CD14-positive monocyte (primary cell): ENCODE measurements at regions not wholly inside any gene's neighbourhood (a gene's known extent, or its start where the extent isn't known, plus 50 kb on each side); places are given as distances from the start of the nearest gene placed in this dataset.

Experiments used
- DNase-seq, 3 donors: peaks; one replicate each; pipeline ENCODE4 v3.0.0-alpha.2; 2011 to 2022
- H2AFZ ChIP-seq: 2 replicates; pipeline ENCODE4 v1.6.0; 2012; ENCODE audit warnings: mild to moderate bottlenecking, low read depth, low read length, inconsistent platforms; ENCODE audit not compliant: insufficient read depth, poor library complexity, severe bottlenecking
- H3K27ac ChIP-seq, 2 donors: 1 replicate in 1 of 2; 2 replicates in 1 of 2; pipeline ENCODE4 v1.5.1; 2012 to 2013; ENCODE audit warnings: low read length in 2 of 2, control low read depth in 1 of 2, inconsistent platforms in 1 of 2, low read depth in 1 of 2, mild to moderate bottlenecking in 1 of 2
- H3K27me3 ChIP-seq, 2 donors: one replicate each; pipeline versions ENCODE4 v1.6.0 to v1.6.1; 2011 to 2013; ENCODE audit warnings: low read length in 2 of 2; ENCODE audit not compliant: control insufficient read depth in 2 of 2, insufficient read depth in 2 of 2
- H3K36me3 ChIP-seq, 2 donors: replicated peaks in 1 of 2; 1 replicate in 1 of 2; 2 replicates in 1 of 2; pipeline versions ENCODE4 v1.5.1 to v1.6.1; 2012 to 2013; ENCODE audit warnings: low read length in 2 of 2, control low read depth in 1 of 2, inconsistent platforms in 1 of 2, mild to moderate bottlenecking in 1 of 2; ENCODE audit not compliant: insufficient read depth in 2 of 2, control insufficient read depth in 1 of 2
- H3K4me1 ChIP-seq, 2 donors: 1 replicate in 1 of 2; 2 replicates in 1 of 2; pipeline versions ENCODE4 v1.5.1 to v1.6.1; 2012 to 2013; ENCODE audit warnings: low read length in 2 of 2, control low read depth in 1 of 2, inconsistent platforms in 1 of 2, mild to moderate bottlenecking in 1 of 2, moderate library complexity in 1 of 2; ENCODE audit not compliant: insufficient read depth in 2 of 2, control insufficient read depth in 1 of 2
- H3K4me2 ChIP-seq: replicated peaks from 2 replicates; pipeline ENCODE3; 2012; ENCODE audit warnings: low read length, moderate library complexity, mild to moderate bottlenecking; ENCODE audit not compliant: poor library complexity, severe bottlenecking; ENCODE audit errors: extremely low read depth
- H3K4me3 ChIP-seq, 3 experiments: fragments of 200-600 bp in 1 of 3; sonication (generic) in 1 of 3; replicated peaks in 1 of 3; 1 replicate in 2 of 3; 2 replicates in 1 of 3; pipeline ENCODE4 v1.5.1; 2011 to 2013; ENCODE audit warnings: low read length in 3 of 3, mild to moderate bottlenecking in 3 of 3, control low read depth in 2 of 3, low read depth in 2 of 3, inconsistent platforms in 1 of 3, moderate library complexity in 1 of 3
- H3K79me2 ChIP-seq: 2 replicates; pipeline ENCODE4 v1.6.0; 2012; ENCODE audit warnings: mild to moderate bottlenecking, control low read depth, inconsistent platforms, low read length, moderate library complexity; ENCODE audit not compliant: insufficient read depth
- H3K9ac ChIP-seq: 2 replicates; pipeline ENCODE4 v1.6.0; 2017; ENCODE audit warnings: low read length, mild to moderate bottlenecking; ENCODE audit not compliant: insufficient read depth, poor library complexity, severe bottlenecking
- H3K9me3 ChIP-seq, 2 donors: replicated peaks in 1 of 2; 1 replicate in 1 of 2; 2 replicates in 1 of 2; pipeline versions ENCODE4 v1.5.1 to v1.6.1; 2012 to 2013; ENCODE audit warnings: low read length in 2 of 2, control low read depth in 1 of 2; ENCODE audit not compliant: control insufficient read depth in 1 of 2, insufficient read depth in 1 of 2
- H4K20me1 ChIP-seq: 2 replicates; pipeline ENCODE4 v1.6.0; 2012; ENCODE audit warnings: mild to moderate bottlenecking, low read length, control low read depth, moderate library complexity; ENCODE audit not compliant: insufficient read depth
- H3K27ac Mint-ChIP-seq, 7 donors: one replicate each; pipeline ENCODE4 v1.8.0; 2020; ENCODE audit warnings: mild to moderate bottlenecking in 7 of 7, mixed read lengths in 7 of 7, moderate library complexity in 6 of 7, inconsistent platforms in 2 of 7
- H3K27me3 Mint-ChIP-seq, 3 donors: one replicate each; pipeline ENCODE4 v1.8.0; 2021 to 2022; ENCODE audit warnings: low read depth in 3 of 3, mild to moderate bottlenecking in 3 of 3, mixed read lengths in 3 of 3, moderate library complexity in 3 of 3, inconsistent platforms in 1 of 3
- H3K36me3 Mint-ChIP-seq, 2 donors: one replicate each; pipeline ENCODE4 v1.8.0; 2020; ENCODE audit warnings: mixed read lengths in 2 of 2, inconsistent platforms in 1 of 2, mild to moderate bottlenecking in 1 of 2
- H3K4me1 Mint-ChIP-seq: one replicate; pipeline ENCODE4 v1.8.0; 2020; ENCODE audit warnings: mild to moderate bottlenecking, mixed read lengths
- H3K4me3 Mint-ChIP-seq, 2 donors: one replicate each; pipeline ENCODE4 v1.8.0; 2020; ENCODE audit warnings: mild to moderate bottlenecking in 2 of 2, mixed read lengths in 2 of 2, moderate library complexity in 1 of 2
- H3K9me3 Mint-ChIP-seq, 7 donors: one replicate each; pipeline ENCODE4 v1.8.0; 2020 to 2022; ENCODE audit warnings: mixed read lengths in 7 of 7, mild to moderate bottlenecking in 6 of 7, moderate library complexity in 6 of 7, inconsistent platforms in 2 of 7
- WGBS: methylation state at CpG from one replicate; pipeline ENCODE4 v1.1.5; 2013; ENCODE audit warnings: missing lambda C conversion rate; ENCODE audit not compliant: insufficient coverage; 5-methylcytosine and 5-hydroxymethylcytosine counted together
- intact Hi-C, 2 donors: fragments of 100-400 bp; cut with micrococcal nuclease; formaldehyde crosslinking; loops; one replicate each; pipeline versions ENCODE4 v1.15.0 to v1.15.1; 2023
- TF ChIP-seq, protein P1 (sequence below): fragments of 200-600 bp; IDR thresholded peaks from one replicate; pipeline ENCODE4 v1.8.0; 2022; ENCODE audit warnings: antibody characterized with exemption, mild to moderate bottlenecking

DNA sequence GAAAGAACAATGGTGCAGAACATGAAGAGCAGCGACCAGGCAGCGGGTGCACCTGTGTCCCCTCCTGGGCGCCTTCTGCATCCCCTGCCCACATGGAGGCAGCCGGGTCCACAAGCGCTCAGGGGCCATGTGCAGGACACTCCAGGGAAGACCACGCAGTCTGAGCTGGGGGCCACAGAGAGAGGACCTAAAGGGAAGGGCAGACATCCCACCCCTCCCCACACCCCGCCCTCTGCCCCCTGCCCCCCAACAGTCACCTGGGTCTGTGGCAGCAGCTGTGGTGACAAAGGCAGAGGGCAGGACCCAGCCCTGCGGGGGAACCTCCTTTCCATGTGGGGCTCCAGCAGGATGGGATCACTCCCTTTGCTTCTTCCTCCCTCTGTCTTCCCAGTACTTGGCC is 805.7 kb downstream of the CDH9 start:
- 100% methylated on average over 3 of the region's 8 CpGs for WGBS
- H3K4me3 Mint-ChIP-seq = no peak overlapping the region
- H3K9me3 Mint-ChIP-seq = peaks cover 14 to 57% (median 26%) of the 10 kb centered on the region in 7 donors
- H3K4me1 ChIP-seq = no peaks in the 10 kb centered on the region
- no peak overlapping the region for H3K4me2 ChIP-seq
- H3K27me3 Mint-ChIP-seq = peaks cover 0 to 1% (median 1%) of the 10 kb centered on the region in 3 donors
- H3K9me3 ChIP-seq = peaks cover 64 to 74% of the 10 kb centered on the region in 2 donors
- H3K36me3 ChIP-seq = no peaks in the 10 kb centered on the region
- no peak overlapping the region for H3K4me3 ChIP-seq
- no peaks in the 10 kb centered on the region for H4K20me1 ChIP-seq
- H3K9ac ChIP-seq = no peak overlapping the region
- no peak overlapping the region for H3K27ac Mint-ChIP-seq
- intact Hi-C loops = no loop called here
- TF ChIP-seq, protein P1, sequence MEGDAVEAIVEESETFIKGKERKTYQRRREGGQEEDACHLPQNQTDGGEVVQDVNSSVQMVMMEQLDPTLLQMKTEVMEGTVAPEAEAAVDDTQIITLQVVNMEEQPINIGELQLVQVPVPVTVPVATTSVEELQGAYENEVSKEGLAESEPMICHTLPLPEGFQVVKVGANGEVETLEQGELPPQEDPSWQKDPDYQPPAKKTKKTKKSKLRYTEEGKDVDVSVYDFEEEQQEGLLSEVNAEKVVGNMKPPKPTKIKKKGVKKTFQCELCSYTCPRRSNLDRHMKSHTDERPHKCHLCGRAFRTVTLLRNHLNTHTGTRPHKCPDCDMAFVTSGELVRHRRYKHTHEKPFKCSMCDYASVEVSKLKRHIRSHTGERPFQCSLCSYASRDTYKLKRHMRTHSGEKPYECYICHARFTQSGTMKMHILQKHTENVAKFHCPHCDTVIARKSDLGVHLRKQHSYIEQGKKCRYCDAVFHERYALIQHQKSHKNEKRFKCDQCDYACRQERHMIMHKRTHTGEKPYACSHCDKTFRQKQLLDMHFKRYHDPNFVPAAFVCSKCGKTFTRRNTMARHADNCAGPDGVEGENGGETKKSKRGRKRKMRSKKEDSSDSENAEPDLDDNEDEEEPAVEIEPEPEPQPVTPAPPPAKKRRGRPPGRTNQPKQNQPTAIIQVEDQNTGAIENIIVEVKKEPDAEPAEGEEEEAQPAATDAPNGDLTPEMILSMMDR = no peak
- DNase-seq = no peak
- H3K79me2 ChIP-seq = no peaks in the 10 kb centered on the region
- no peak overlapping the region for H3K27ac ChIP-seq
- H3K27me3 ChIP-seq = no peaks in the 10 kb centered on the region
- H3K36me3 Mint-ChIP-seq = no peaks in the 10 kb centered on the region
- H2AFZ ChIP-seq = no peak overlapping the region
- H3K4me1 Mint-ChIP-seq = no peaks in the 10 kb centered on the region

DNA sequence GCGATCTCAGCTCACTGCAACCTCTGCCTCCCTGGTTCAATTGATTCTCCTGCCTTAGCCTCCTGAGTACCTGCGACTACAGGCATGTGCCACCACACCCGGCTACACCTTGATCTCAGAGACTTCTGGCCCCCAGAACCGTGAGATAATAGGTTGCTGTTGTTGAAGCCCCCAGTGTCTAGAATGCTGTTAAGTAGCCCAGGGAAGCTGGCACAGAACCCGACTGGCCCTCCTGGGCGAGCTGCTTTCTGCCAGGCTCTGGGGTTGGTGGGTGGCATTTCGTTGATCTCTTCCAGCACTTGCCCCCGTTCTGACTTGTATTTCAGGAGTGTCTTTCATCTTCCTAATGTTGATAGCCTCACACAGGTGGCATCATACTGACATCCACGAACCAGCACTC is 807.1 kb downstream of the CDH9 start:
- Histone ChIP-seq H3K9ac (no peak overlapping the region), H3K4me2 (no peak overlapping the region), H2AFZ (no peak overlapping the region), H3K79me2 (no peaks in the 10 kb centered on the region), H3K4me1 (no peaks in the 10 kb centered on the region), H3K9me3 (peaks cover 55 to 73% of the 10 kb centered on the region in 2 donors), H3K27me3 (no peaks in the 10 kb centered on the region), H3K36me3 (no peaks in the 10 kb centered on the region), H3K4me3 (no peak overlapping the region), H3K27ac (no peak overlapping the region), H4K20me1 (no peaks in the 10 kb centered on the region)
- TF ChIP-seq, protein P1 = no peak
- 86% methylated on average over 7 of the region's 9 CpGs for WGBS
- no peak overlapping the region for H3K4me3 Mint-ChIP-seq
- DNase-seq = no peak
- peaks cover 0 to 1% (median 1%) of the 10 kb centered on the region in 3 donors for H3K27me3 Mint-ChIP-seq
- no peaks in the 10 kb centered on the region for H3K36me3 Mint-ChIP-seq
- intact Hi-C loops = no loop called here
- H3K4me1 Mint-ChIP-seq = no peaks in the 10 kb centered on the region
- peaks cover 18 to 58% (median 34%) of the 10 kb centered on the region in 7 donors for H3K9me3 Mint-ChIP-seq
- no peak overlapping the region for H3K27ac Mint-ChIP-seq
